NK-92 treated with Interleukin-12 subunit alpha and Interleukin-12 subunit beta, amount 100 ng/mL, for 24 hours (cell line): ENCODE measurements at regions not wholly inside any gene's neighbourhood (a gene's known extent, or its start where the extent isn't known, plus 50 kb on each side); places are given as distances from the start of the nearest gene placed in this dataset.

Source experiments
- DNase-seq: peaks from one replicate; lab custom pipeline; 2025; lab: John Stamatoyannopoulos, UW

GRCh38 chr21:24112020-24112419 lies 1495.3 kb downstream of the MRPL39 start:
- no peak for DNase-seq

GRCh38 chr21:24110846-24111245 lies 1496.4 kb downstream of the MRPL39 start:
- no peak for DNase-seq

GRCh38 chr21:24097181-24097580 lies 1510.1 kb downstream of the MRPL39 start:
- DNase-seq, result no peak

GRCh38 chr21:24096651-24097050 lies 1510.6 kb downstream of the MRPL39 start:
- DNase-seq, result no peak

GRCh38 chr21:24093032-24093431 lies 1514.2 kb downstream of the MRPL39 start:
- DNase-seq, result no peak

- no peak for DNase-seq
These were observed 1531.1 kb downstream of the MRPL39 start for GRCh38 chr21:24076179-24076578.

GRCh38 chr21:24055696-24056095 lies 1551.6 kb downstream of the MRPL39 start:
- DNase-seq, result no peak

GRCh38 chr21:24050231-24050630 lies 1557.0 kb downstream of the MRPL39 start:
- DNase-seq, result no peak

- DNase-seq, result no peak
These were observed 1560.3 kb downstream of the MRPL39 start for GRCh38 chr21:24046829-24047443.

- no peak for DNase-seq
These were observed 1561.5 kb downstream of the MRPL39 start for GRCh38 chr21:24045775-24046215.

GRCh38 chr21:24045373-24045772 lies 1561.9 kb downstream of the MRPL39 start:
- DNase-seq, result no peak

- DNase-seq, result no peak
These were observed 1564.6 kb downstream of the MRPL39 start for GRCh38 chr21:24042687-24043086.

- DNase-seq, result no peak
These were observed 1574.5 kb downstream of the MRPL39 start for GRCh38 chr21:24032709-24033232.

GRCh38 chr21:24027396-24027795 lies 1579.9 kb downstream of the MRPL39 start:
- DNase-seq, result no peak

GRCh38 chr21:24025101-24025500 lies 1582.2 kb downstream of the MRPL39 start:
- DNase-seq, result no peak

- DNase-seq, result no peak
These were observed 1583.3 kb downstream of the MRPL39 start for GRCh38 chr21:24023936-24024335.

GRCh38 chr21:24023402-24023801 lies 1583.9 kb downstream of the MRPL39 start:
- no peak for DNase-seq

- DNase-seq, result no peak
These were observed 1592.9 kb downstream of the MRPL39 start for GRCh38 chr21:24014381-24014780.

GRCh38 chr21:24011087-24011486 lies 1596.2 kb downstream of the MRPL39 start:
- DNase-seq, result no peak

- no peak for DNase-seq
These were observed 1599.7 kb downstream of the MRPL39 start for GRCh38 chr21:24007592-24007991.

GRCh38 chr21:23986987-23987386 lies 1620.3 kb downstream of the MRPL39 start:
- no peak for DNase-seq

- no peak for DNase-seq
These were observed 1621.1 kb downstream of the MRPL39 start for GRCh38 chr21:23986214-23986613.

GRCh38 chr21:23982546-23982945 lies 1624.7 kb downstream of the MRPL39 start:
- no peak for DNase-seq

GRCh38 chr21:23977971-23978370 lies 1629.3 kb downstream of the MRPL39 start:
- no peak for DNase-seq
